HEK293 (cell line): ENCODE measurements at regions not wholly inside any gene's neighbourhood (a gene's known extent, or its start where the extent isn't known, plus 50 kb on each side); places are given as distances from the start of the nearest gene placed in this dataset.

ENCODE experiments used
- CTCF ChIA-PET: fragments of 350-600 bp; formaldehyde crosslinking; extraction: SDS; loops from one replicate; lab custom pipeline; 2021; ENCODE audit warnings: antibody characterized with exemption; lab: Yijun Ruan, JAX
- POLR2A ChIA-PET: fragments of 300-600 bp; formaldehyde crosslinking; extraction: SDS; loops from one replicate; lab custom pipeline; 2020; ENCODE audit warnings: antibody characterized with exemption, inconsistent platforms; lab: Yijun Ruan, JAX
- H3K27ac ChIP-seq: fragments of 200-500 bp; sonication (Bioruptor generic); 2 replicates; pipeline ENCODE4 v1.5.1; 2014; ENCODE audit warnings: low read depth, low read length, control low read depth, inconsistent platforms; ENCODE audit errors: extremely low read depth
- H3K36me3 ChIP-seq, 2 experiments: fragments of 200-500 bp in 1 of 2; sonication (Bioruptor generic) in 1 of 2; 1 replicate in 1 of 2; 2 replicates in 1 of 2; pipeline ENCODE4 v1.5.1; 2014 to 2017; ENCODE audit warnings: inconsistent platforms in 2 of 2, low read length in 2 of 2; ENCODE audit not compliant: control insufficient read depth in 2 of 2, insufficient read depth in 1 of 2
- H3K4me1 ChIP-seq: fragments of 200-500 bp; sonication (Bioruptor generic); 2 replicates; pipeline ENCODE4 v1.5.1; 2014; ENCODE audit warnings: mild to moderate bottlenecking, low read length, inconsistent platforms; ENCODE audit not compliant: control insufficient read depth, insufficient read depth
- H3K4me3 ChIP-seq: 2 replicates; pipeline ENCODE4 v1.5.1; 2011; ENCODE audit warnings: low read depth, mild to moderate bottlenecking, control low read depth, low read length, moderate library complexity
- H3K9me3 ChIP-seq: fragments of 200-500 bp; sonication (Bioruptor generic); 2 replicates; pipeline ENCODE4 v1.5.1; 2014; ENCODE audit warnings: low read depth, low read length, inconsistent platforms; ENCODE audit not compliant: control insufficient read depth, insufficient read depth
- GLIS1 ChIP-seq: fragments of 450-650 bp; formaldehyde crosslinking; IDR thresholded peaks from 2 replicates; pipeline ENCODE4 v1.5.1; 2016; ENCODE audit warnings: missing biosample characterization, missing genetic modification characterization
- GLIS2 ChIP-seq: fragments of 450-650 bp; formaldehyde crosslinking; IDR thresholded peaks from 2 replicates; pipeline ENCODE4 v1.5.1; 2016; ENCODE audit warnings: missing biosample characterization, missing genetic modification characterization
- MYNN ChIP-seq: fragments of 450-650 bp; formaldehyde crosslinking; IDR thresholded peaks from 2 replicates; pipeline ENCODE4 v1.5.1; 2016; ENCODE audit warnings: missing biosample characterization, missing genetic modification characterization, borderline replicate concordance
- PATZ1 ChIP-seq: fragments of 450-650 bp; formaldehyde crosslinking; IDR thresholded peaks from 2 replicates; pipeline ENCODE4 v1.5.1; 2016; ENCODE audit warnings: missing biosample characterization, missing genetic modification characterization
- RBAK ChIP-seq: fragments of 450-650 bp; formaldehyde crosslinking; IDR thresholded peaks from 2 replicates; pipeline ENCODE4 v1.5.1; 2016; ENCODE audit warnings: missing biosample characterization, missing genetic modification characterization
- ZBTB48 ChIP-seq: fragments of 450-650 bp; formaldehyde crosslinking; IDR thresholded peaks from 2 replicates; pipeline ENCODE4 v1.5.1; 2016; ENCODE audit warnings: missing biosample characterization, missing genetic modification characterization
- ZBTB7A ChIP-seq: fragments of 450-650 bp; formaldehyde crosslinking; IDR thresholded peaks from 2 replicates; pipeline ENCODE4 v1.5.1; 2016; ENCODE audit warnings: low read depth, missing biosample characterization, missing genetic modification characterization
- ZFP37 ChIP-seq: fragments of 450-650 bp; formaldehyde crosslinking; IDR thresholded peaks from 2 replicates; pipeline ENCODE4 v1.5.1; 2016; ENCODE audit warnings: missing biosample characterization, missing genetic modification characterization
- ZNF148 ChIP-seq: fragments of 450-650 bp; formaldehyde crosslinking; IDR thresholded peaks from 2 replicates; pipeline ENCODE4 v1.5.0; 2017; ENCODE audit warnings: missing biosample characterization, missing genetic modification characterization, borderline replicate concordance
- ZNF157 ChIP-seq: fragments of 450-650 bp; formaldehyde crosslinking; IDR thresholded peaks from 2 replicates; pipeline ENCODE4 v1.5.1; 2016; ENCODE audit warnings: missing biosample characterization, missing genetic modification characterization
- ZNF23 ChIP-seq: fragments of 450-650 bp; formaldehyde crosslinking; IDR thresholded peaks from 2 replicates; pipeline ENCODE4 v1.5.1; 2016; ENCODE audit warnings: missing biosample characterization, missing genetic modification characterization, borderline replicate concordance
- ZNF26 ChIP-seq: fragments of 450-650 bp; formaldehyde crosslinking; IDR thresholded peaks from 2 replicates; pipeline ENCODE4 v1.5.1; 2016; ENCODE audit warnings: missing biosample characterization, missing genetic modification characterization
- ZNF280C ChIP-seq: fragments of 450-650 bp; formaldehyde crosslinking; IDR thresholded peaks from 2 replicates; pipeline ENCODE4 v1.5.1; 2016; ENCODE audit warnings: missing biosample characterization, missing genetic modification characterization
- ZNF311 ChIP-seq: fragments of 450-650 bp; formaldehyde crosslinking; IDR thresholded peaks from 2 replicates; pipeline ENCODE4 v1.5.1; 2017; ENCODE audit warnings: missing biosample characterization, missing genetic modification characterization, borderline replicate concordance
- ZNF391 ChIP-seq: fragments of 450-650 bp; formaldehyde crosslinking; IDR thresholded peaks from 2 replicates; pipeline ENCODE4 v1.5.1; 2016; ENCODE audit warnings: low read depth, missing biosample characterization, missing genetic modification characterization, borderline replicate concordance
- ZNF404 ChIP-seq: fragments of 450-650 bp; formaldehyde crosslinking; IDR thresholded peaks from 2 replicates; pipeline ENCODE4 v1.5.1; 2017; ENCODE audit warnings: missing biosample characterization, missing genetic modification characterization
- ZNF707 ChIP-seq: fragments of 450-650 bp; formaldehyde crosslinking; IDR thresholded peaks from 2 replicates; pipeline ENCODE4 v1.5.1; 2016; ENCODE audit warnings: missing biosample characterization, missing genetic modification characterization
- ZNF830 ChIP-seq: fragments of 450-650 bp; IDR thresholded peaks from 2 replicates; pipeline ENCODE4 v1.5.0; 2018; ENCODE audit warnings: missing biosample characterization, missing genetic modification characterization, low read depth, mild to moderate bottlenecking, moderate library complexity

- no peak for TF ChIP-seq ZNF404 (tag by site-specific recombination)
- TF ChIP-seq ZNF391 (tag by site-specific recombination) = no peak
- no peak for TF ChIP-seq ZBTB48 (tag by site-specific recombination)
- TF ChIP-seq ZNF26 (tag by site-specific recombination) = no peak
- TF ChIP-seq GLIS2 (tag by site-specific recombination) = no peak
- no peak for TF ChIP-seq ZNF311 (tag by site-specific recombination)
- TF ChIP-seq ZBTB7A = no peak
- no peak for TF ChIP-seq ZNF707 (tag by site-specific recombination)
These were observed 502.0 kb downstream of the QKI start (continued) for GRCh38 chr6:163916315-163917081.

GRCh38 chr6:163915131-163915530 lies 500.6 kb downstream of the QKI start:
- no peaks in the 10 kb centered on the region for H3K4me1 ChIP-seq
- H3K27ac ChIP-seq = no peak overlapping the region
- no peak for TF ChIP-seq MYNN
- no peak for TF ChIP-seq ZNF280C (tag by site-specific recombination)
- no peak for TF ChIP-seq PATZ1 (tag by site-specific recombination)
- H3K4me3 ChIP-seq = no peak overlapping the region
- H3K9me3 ChIP-seq = no peaks in the 10 kb centered on the region
- ChIA-PET POLR2A (no interaction called here), CTCF (interaction anchor here (0.6 kb wide), 1 partner anchor 547 kb away, joined by 3 read pairs; no protein-coding TSS in a partner anchor)
- no peaks in the 10 kb centered on the region for H3K36me3 ChIP-seq

GRCh38 chr6:163913045-163913444 lies 498.5 kb downstream of the QKI start:
- Histone ChIP-seq H3K36me3 (no peaks in the 10 kb centered on the region), H3K9me3 (no peaks in the 10 kb centered on the region), H3K4me3 (no peak overlapping the region), H3K27ac (no peak overlapping the region), H3K4me1 (no peaks in the 10 kb centered on the region)
- POLR2A ChIA-PET = no interaction called here
- CTCF ChIA-PET = interaction anchor here (0.6 to 0.7 kb wide), 3 partner anchors 32 to 588 kb away, joined by 3 to 7 read pairs (median 3); no protein-coding TSS in a partner anchor
- TF ChIP-seq GLIS1 (tag by site-specific recombination) (no peak), ZNF23 (no peak), ZNF830 (tag by site-specific recombination) (no peak), ZFP37 (tag by site-specific recombination) (no peak), ZNF148 (tag by site-specific recombination) (no peak), RBAK (no peak), ZNF157 (tag by site-specific recombination) (no peak)
